Dedifferentiated amniotic fluid mesenchymal stem cell (primary cell): ENCODE measurements at regions not wholly inside any gene's neighbourhood (a gene's known extent, or its start where the extent isn't known, plus 50 kb on each side); places are given as distances from the start of the nearest gene placed in this dataset.
"Not testable (repeated sequence)": the region's sequence is repeated elsewhere in the genome, so short reads cannot be mapped to it uniquely, and the experiment has no call there.

Experiments
- DNase-seq: peaks from one replicate; pipeline ENCODE4 v3.0.0-alpha.2; 2016; ENCODE audit errors: extremely low spot score

GRCh38 chr10:106384496-106384895, 780.0 kb downstream of the SORCS1 start:
- DNase-seq, result no peak

- no peak for DNase-seq
Observed at GRCh38 chr10:106380706-106381105, 783.8 kb downstream of the SORCS1 start.

GRCh38 chr10:106378251-106378650, 786.3 kb downstream of the SORCS1 start:
- DNase-seq, result no peak

- DNase-seq, result no peak
Observed at GRCh38 chr10:106370751-106371150, 793.8 kb downstream of the SORCS1 start.

GRCh38 chr10:106360870-106361269, 803.6 kb downstream of the SORCS1 start:
- DNase-seq, result peak; percentile 36

- no peak for DNase-seq
Observed at GRCh38 chr10:106355450-106355849, 809.1 kb downstream of the SORCS1 start.

GRCh38 chr10:106348933-106349332, 815.6 kb downstream of the SORCS1 start:
- no peak for DNase-seq

GRCh38 chr10:106347547-106347946, 817.0 kb downstream of the SORCS1 start:
- no peak for DNase-seq

- DNase-seq, result not testable (repeated sequence)
Observed at GRCh38 chr10:106343539-106343938, 821.0 kb downstream of the SORCS1 start.

- no peak for DNase-seq
Observed at GRCh38 chr10:106341356-106341755, 823.1 kb downstream of the SORCS1 start.

- DNase-seq, result no peak
Observed at GRCh38 chr10:106338486-106338885, 826.0 kb downstream of the SORCS1 start.

GRCh38 chr10:106336874-106337273, 827.6 kb downstream of the SORCS1 start:
- DNase-seq, result no peak

GRCh38 chr10:106327747-106328146, 836.8 kb downstream of the SORCS1 start:
- no peak for DNase-seq

- no peak for DNase-seq
Observed at GRCh38 chr10:106320876-106321275, 843.6 kb downstream of the SORCS1 start.

GRCh38 chr10:106320078-106320477, 844.4 kb downstream of the SORCS1 start:
- no peak for DNase-seq

- no peak for DNase-seq
Observed at GRCh38 chr10:106317554-106317953, 847.0 kb downstream of the SORCS1 start.

- no peak for DNase-seq
Observed at GRCh38 chr10:106313041-106313440, 851.5 kb downstream of the SORCS1 start.

- DNase-seq, result no peak
Observed at GRCh38 chr10:106312087-106312486, 852.4 kb downstream of the SORCS1 start.

- DNase-seq, result no peak
Observed at GRCh38 chr10:106311590-106311989, 852.9 kb downstream of the SORCS1 start.

- DNase-seq, result no peak
Observed at GRCh38 chr10:106310596-106310995, 853.9 kb downstream of the SORCS1 start.

- no peak for DNase-seq
Observed at GRCh38 chr10:106309376-106309775, 855.1 kb downstream of the SORCS1 start.

- no peak for DNase-seq
Observed at GRCh38 chr10:106308284-106308683, 856.2 kb downstream of the SORCS1 start.

GRCh38 chr10:106304056-106304455, 860.5 kb downstream of the SORCS1 start:
- no peak for DNase-seq

- DNase-seq, result no peak
Observed at GRCh38 chr10:106302961-106303360, 861.5 kb downstream of the SORCS1 start.

GRCh38 chr10:106301146-106301545, 863.4 kb downstream of the SORCS1 start:
- no peak for DNase-seq
